Ishikawa (cell line): ENCODE measurements at regions not wholly inside any gene's neighbourhood (a gene's known extent, or its start where the extent isn't known, plus 50 kb on each side); places are given as distances from the start of the nearest gene placed in this dataset.

Experiments
- CEBPB ChIP-seq: IDR thresholded peaks from 2 replicates; pipeline ENCODE4 v1.6.1; 2012
- CREB1 ChIP-seq: IDR thresholded peaks from 2 replicates; pipeline ENCODE4 v1.6.1; 2012; ENCODE audit warnings: low read depth
- EGR1 ChIP-seq: IDR thresholded peaks from 2 replicates; pipeline ENCODE4 v1.6.1; 2012
- EP300 ChIP-seq: IDR thresholded peaks from 2 replicates; pipeline ENCODE4 v1.6.1; 2012; ENCODE audit warnings: borderline replicate concordance
- FOXM1 ChIP-seq: IDR thresholded peaks from 2 replicates; pipeline ENCODE4 v1.6.1; 2012; ENCODE audit warnings: low read depth, borderline replicate concordance
- MAX ChIP-seq: IDR thresholded peaks from 2 replicates; pipeline ENCODE4 v1.6.1; 2012
- NFIC ChIP-seq: IDR thresholded peaks from 2 replicates; pipeline ENCODE4 v1.6.1; 2012
- RAD21 ChIP-seq: IDR thresholded peaks from 2 replicates; pipeline ENCODE4 v1.6.1; 2012; ENCODE audit warnings: low read depth
- REST ChIP-seq: IDR thresholded peaks from 2 replicates; pipeline ENCODE4 v1.6.1; 2012; ENCODE audit warnings: low read depth, mild to moderate bottlenecking
- TAF1 ChIP-seq: IDR thresholded peaks from 2 replicates; pipeline ENCODE4 v1.6.1; 2012; ENCODE audit warnings: low read depth, mild to moderate bottlenecking
- TCF12 ChIP-seq: IDR thresholded peaks from 2 replicates; pipeline ENCODE4 v1.6.1; 2012; ENCODE audit warnings: low read depth
- TEAD4 ChIP-seq: IDR thresholded peaks from 2 replicates; pipeline ENCODE4 v1.6.1; 2012
- USF1 ChIP-seq: IDR thresholded peaks from 2 replicates; pipeline ENCODE4 v1.6.1; 2012
- YY1 ChIP-seq: IDR thresholded peaks from 2 replicates; pipeline ENCODE4 v1.6.1; 2012; ENCODE audit warnings: low read depth
- ZBTB7A ChIP-seq: IDR thresholded peaks from 2 replicates; pipeline ENCODE4 v1.6.1; 2012; ENCODE audit warnings: low read depth

GRCh38 chr4:62252728-62253127 lies 1052.6 kb downstream of the ADGRL3 start:
- TF ChIP-seq CREB1 (no peak), NFIC (no peak), EP300 (no peak), TAF1 (no peak), TCF12 (no peak), REST (no peak), ZBTB7A (no peak), USF1 (no peak), FOXM1 (no peak), EGR1 (no peak), RAD21 (no peak), CEBPB (no peak), MAX (no peak), YY1 (no peak), TEAD4 (no peak)

GRCh38 chr4:62250100-62250499 lies 1050.0 kb downstream of the ADGRL3 start:
- TF ChIP-seq TCF12 (no peak), ZBTB7A (no peak), RAD21 (no peak), EP300 (no peak)

GRCh38 chr4:62243895-62244294 lies 1043.8 kb downstream of the ADGRL3 start:
- no peak for TF ChIP-seq MAX
- no peak for TF ChIP-seq EP300
- TF ChIP-seq CREB1, result no peak
- TF ChIP-seq USF1, result no peak
- no peak for TF ChIP-seq CEBPB
- TF ChIP-seq ZBTB7A, result no peak
- TF ChIP-seq TCF12, result no peak
- TF ChIP-seq NFIC, result no peak
- no peak for TF ChIP-seq FOXM1
- no peak for TF ChIP-seq TEAD4
- TF ChIP-seq RAD21, result no peak; the same call in 1 of the 2 replicates
- TF ChIP-seq REST, result no peak

GRCh38 chr4:62235911-62236310 lies 1035.8 kb downstream of the ADGRL3 start:
- TF ChIP-seq NFIC (no peak), RAD21 (no peak), CEBPB (no peak), TAF1 (no peak), ZBTB7A (no peak), EGR1 (no peak), MAX (no peak), REST (no peak), EP300 (no peak), USF1 (no peak), TEAD4 (no peak), CREB1 (no peak), YY1 (no peak), FOXM1 (no peak), TCF12 (no peak)
